GM18507 (cell line): ENCODE measurements at regions not wholly inside any gene's neighbourhood (a gene's known extent, or its start where the extent isn't known, plus 50 kb on each side); places are given as distances from the start of the nearest gene placed in this dataset.

Experiments
- DNase-seq: peaks from one replicate; pipeline ENCODE4 v3.0.0; 2011; ENCODE audit warnings: low read depth; ENCODE audit not compliant: insufficient read length; ENCODE audit errors: extremely low spot score
- FAIRE-seq: peaks from 2 replicates; lab custom pipeline; 2011; peaks lifted over from hg19 to GRCh38; lab: Jason Lieb, UNC

DNA sequence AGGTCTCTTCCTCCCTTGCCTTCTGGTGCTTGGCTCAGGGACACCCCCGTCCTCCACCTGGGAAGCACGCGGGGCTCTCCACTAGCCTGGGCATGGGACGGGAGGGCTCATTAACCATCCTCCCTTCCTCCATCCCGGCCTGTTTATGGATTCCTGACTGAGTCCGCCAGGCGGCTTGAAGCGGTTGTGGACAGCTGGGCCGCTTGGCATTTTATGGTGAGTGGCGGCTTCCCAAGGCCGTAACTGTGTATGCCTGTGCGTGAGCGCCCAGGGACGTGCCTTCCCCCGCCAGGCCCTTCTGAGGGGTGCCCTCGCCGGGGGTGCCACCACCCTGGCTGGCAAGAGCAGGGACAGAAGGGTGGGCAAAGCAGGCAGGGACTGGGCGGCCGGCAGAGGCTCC lies 202.8 kb downstream of the URI1 start:
- FAIRE-seq = no peak
- no peak for DNase-seq

DNA sequence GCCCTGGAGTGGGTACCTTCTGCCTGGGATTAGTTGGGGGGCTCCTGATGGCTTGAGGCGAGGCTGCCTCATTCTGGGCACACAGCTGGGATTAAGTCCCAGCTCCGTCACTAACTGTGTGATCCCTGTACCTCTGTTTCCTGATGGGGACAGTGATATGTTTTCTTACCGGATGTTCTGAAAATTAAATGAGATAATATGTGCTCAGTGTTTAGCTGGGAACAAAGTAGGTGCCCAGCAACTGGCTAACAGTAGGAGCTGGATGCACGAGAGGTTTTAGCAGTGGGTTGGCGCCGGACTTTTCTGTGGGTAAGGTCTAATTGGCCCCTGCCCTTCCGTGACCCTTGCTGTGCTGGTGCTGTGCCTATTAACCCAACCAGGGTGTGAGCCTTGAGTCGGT lies 203.4 kb downstream of the URI1 start:
- no peak for DNase-seq
- FAIRE-seq = no peak

DNA sequence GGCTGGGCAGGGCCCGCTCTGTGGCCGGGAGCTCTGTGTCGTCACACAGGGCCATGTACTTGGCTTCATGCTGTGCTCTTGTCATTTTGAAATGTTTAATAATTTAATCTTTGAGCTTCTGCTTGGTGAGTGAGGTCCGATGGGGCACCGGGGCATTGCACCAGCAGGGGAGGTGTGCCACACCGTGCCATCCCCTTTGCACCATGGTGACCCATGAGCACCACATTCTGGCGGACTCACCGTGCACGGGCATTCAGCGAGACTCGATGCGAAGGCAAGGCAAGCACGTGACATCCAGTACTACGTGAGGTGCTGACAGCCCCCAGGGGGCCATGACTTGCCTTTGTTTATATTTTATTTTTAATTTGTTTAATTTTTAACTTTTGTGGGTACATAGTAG lies 204.3 kb downstream of the URI1 start:
- FAIRE-seq (no peak), DNase-seq (no peak)

DNA sequence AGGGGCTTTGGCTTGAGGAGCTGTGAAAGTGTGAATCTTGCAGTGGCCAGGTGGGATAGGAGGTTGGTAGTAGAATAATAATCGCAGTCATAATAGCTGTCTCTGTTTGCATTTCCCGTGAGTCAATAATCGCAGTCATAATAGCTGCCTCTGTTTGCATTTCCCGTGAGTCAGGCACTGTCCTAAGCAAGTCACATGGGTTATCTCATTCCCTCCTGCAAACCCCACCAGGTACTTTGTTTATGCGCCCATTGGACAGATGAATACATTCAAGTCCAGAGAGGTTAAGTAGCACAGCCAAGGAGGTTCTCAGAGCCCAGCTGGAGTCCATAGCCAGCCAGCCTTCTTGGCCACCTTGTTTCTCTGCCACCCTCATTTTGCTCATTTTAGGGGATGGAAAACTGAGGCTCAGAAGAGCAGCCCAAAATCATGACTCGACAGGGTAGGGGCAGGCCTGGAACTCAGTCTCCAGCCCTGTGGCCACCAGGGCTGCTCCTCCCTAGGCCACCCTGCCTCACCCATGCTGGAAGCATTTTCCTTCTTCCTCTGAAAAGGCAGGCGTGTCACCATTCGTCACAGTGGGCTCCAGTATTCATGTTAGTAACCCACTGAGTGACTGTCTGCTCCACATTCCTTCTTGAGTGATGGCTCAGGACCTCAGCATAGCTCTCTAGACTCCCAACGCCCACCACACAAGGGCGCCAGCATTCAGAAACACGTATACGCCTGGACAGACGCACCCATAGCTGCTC lies 206.2 kb downstream of the URI1 start:
- DNase-seq = no peak
- FAIRE-seq = no peak

DNA sequence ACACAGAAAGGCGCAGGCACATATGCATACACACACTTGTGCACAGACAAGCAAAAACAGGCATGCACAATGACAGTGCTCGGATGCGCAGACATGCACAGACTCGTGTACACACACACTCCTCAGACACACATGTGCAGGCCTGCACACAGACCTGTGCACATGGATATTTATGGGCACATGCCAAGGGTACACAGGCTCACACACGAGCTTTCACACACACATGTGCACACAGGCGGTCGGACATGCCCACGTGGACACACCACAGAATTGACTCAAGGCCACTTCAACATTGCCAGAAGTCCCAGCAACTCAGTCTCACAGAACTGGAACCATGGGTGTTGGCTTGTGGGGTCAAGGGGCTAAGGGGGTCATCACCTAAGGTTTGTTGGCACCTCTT lies 206.8 kb downstream of the URI1 start:
- DNase-seq = no peak
- FAIRE-seq = no peak

DNA sequence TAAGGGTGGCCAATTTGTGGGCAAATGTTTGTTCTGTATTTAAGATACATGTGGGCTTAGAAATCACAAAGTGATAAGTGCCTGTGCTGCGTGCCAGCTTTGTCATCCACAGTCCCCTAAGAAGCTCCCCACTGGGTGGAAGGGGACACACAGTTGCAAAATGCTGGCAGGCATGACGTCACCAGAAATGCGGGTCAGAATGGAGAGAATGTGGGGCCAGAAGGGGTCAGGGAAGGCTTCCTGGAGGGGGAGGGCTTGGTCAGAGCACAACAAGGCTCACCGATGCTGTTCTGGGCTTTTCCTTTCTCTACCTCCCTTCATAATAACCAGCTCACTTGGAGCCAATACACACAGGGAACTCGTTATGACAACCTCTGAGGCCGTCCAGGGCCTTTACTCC lies 207.3 kb downstream of the URI1 start:
- no peak for FAIRE-seq
- no peak for DNase-seq

DNA sequence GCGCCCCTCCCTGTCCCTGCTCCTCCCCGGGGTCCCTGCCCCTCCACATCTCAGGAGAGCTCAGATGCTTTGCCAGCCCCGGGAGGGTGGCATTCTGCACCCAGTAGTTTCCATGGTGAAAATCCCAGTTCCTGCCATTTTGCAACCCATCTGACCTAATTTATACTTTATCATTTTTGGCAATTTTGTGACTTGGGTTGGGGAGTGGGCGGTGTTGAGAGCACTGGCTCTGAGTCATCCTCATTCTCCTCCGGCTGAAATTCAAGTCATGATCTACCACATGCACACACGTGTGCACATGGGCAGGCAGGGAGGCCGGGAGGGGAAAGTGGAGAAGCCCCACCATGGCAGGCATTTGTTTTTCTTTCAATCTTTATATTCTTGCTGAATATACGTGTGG lies 208.6 kb downstream of the URI1 start:
- no peak for FAIRE-seq

DNA sequence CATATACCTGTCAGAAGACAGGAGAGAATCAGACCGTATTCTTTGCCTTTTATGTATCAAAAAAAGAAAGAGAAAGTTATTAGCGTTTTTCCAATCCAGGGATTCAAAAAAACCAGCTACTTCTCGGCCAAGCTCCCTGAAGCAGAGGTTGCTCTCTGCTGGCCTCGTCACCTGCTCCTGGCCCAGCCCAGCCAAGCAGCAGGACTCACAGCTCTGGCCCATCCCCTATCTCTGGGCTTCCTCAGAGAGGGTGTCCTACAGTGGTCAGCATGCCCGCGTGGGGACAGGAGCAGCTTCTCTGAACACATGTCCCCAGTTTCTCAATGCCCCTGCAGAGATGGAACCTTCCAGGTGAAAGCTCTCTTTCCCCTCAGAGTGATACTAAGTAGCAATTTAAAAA lies 209.0 kb downstream of the URI1 start:
- no peak for DNase-seq
- no peak for FAIRE-seq

More for the DNA sequence above, 208.6 kb downstream of the URI1 start:
- no peak for DNase-seq

DNA sequence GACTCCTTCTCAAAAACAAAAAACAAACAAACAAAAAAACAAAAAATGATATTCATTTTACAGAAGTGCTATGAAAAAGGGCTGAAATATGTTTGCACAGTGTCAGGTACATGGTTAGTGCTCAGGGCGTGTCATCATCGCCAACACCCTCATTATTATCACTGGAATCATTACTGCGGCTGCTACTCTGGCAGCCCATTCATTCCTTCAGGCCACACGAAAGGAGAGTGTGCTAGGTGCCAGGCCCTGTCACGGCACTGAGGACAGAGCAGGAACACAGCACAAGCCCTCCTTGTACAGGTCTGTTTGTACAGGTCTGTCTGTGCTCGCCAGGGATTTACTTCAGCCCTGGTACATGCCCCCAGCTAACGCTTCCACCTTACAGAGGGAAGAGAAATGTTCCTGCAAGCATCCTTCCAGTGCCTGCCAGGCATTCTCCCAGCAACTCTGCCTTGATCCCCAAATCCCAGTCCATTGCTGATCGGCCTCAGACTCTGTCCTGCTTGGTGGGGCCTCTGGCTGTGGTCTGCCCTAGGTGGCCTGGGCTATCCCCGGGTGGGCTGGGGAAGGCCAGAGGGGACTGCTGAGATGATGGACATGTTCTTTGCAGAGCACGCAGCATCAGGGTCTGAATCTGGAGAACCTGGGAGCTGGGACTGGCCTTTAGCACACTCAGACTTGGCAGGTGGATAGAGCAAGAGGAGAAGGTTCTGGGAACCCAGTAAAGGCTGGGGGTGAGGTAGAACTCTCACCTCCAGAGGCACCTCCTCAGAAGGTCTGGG lies 210.7 kb downstream of the URI1 start:
- FAIRE-seq = no peak

DNA sequence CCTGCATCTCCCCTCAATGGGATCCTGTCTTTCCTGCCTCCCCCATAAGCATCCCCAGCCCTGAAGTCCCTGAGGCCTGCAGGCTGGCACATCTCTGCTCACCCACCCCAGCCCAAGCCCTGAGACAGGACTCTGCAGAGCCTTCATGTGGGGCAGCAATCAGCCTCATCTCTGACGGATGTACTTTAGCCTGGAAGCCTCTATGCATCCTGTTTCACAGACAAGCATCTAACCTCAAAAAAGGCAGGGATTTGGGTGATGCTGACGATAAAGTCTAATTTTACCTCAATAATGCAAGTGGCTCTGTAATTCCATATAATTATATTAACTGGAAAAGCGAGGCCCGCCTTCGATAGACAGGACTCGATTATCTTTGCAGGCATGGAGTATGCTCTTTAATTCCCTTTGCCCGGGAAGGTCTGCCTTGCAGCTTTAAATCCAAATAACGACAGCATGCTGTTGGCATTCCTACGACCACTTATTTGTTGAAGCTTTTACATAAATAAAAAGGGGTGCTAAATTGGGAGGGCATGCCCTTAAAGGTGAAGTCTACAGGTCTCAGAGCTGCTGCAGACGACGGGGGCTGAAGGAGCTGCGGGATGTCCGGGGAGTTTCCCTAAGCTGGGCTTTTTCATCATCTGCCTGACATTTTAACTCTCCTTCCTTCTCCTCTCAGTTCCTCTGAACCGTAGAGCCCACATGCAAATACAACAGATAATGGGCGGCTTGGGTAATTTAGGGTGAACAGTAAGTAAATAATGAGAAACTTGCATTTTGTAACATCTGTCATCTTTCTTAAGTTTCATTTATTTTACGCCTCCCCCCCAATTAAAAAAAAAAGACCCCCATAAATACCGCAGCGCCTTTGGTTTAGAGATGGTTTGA lies 211.5 kb downstream of the URI1 start:
- peak; percentile 85 for FAIRE-seq
- DNase-seq = peak; percentile 9

More for the DNA sequence above, 210.7 kb downstream of the URI1 start:
- no peak for DNase-seq

DNA sequence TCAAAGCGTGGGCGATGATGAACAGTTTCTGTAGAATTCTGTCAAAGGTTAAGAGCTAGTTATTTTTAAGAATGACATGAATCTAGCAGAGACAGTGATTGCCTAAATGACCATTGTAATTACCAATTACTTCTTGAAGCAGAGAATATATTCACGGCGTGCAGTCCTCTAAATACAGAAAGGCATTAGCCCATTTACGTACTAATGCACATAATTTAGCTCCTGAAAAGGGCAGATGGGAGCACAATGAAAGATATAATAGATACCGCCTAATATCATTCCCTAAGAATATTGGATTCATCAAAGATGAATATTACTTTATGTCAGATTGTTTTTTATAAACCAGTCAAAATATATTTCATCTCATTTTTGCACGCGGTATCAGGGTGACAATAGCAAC lies 212.4 kb downstream of the URI1 start:
- no peak for FAIRE-seq

DNA sequence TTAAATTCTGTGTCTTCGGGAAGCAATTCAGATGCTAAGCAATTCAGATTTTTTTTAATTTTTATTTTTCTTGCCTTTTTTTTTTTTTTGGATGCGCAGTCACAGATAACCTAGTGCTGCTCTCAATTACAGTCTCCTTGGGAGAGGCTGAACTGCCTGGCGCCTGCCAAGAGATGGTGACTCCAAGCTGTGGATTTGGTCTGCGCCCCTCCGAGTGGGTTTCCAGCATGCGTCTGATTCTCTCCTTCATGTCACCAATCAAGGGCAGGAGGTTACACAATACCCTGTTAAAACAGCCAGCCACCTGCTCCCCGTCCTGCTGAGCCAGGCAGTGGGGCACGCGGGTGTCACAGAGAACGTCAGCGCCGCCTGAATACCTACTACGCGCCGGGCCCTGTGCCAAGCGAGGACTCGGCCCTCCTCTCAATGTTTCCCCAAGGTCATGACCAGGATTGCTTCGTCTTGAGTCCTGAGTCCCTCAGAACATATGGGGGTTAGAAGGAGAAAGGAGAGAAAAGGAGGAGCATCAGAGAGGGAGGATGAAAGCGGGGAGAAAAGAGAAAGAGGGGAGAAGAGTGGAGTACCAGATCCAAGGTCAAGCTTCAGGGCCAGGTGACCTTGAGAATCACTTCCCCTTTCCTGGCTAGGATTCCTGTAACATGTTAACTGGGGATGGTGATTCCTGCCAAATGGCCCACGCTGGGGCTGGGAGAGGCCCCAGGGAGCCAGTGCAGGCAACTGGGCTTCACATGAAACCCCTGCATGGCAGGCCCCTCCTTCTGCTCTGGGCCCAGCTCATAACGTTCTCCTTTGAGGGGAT lies 213.6 kb downstream of the URI1 start:
- no peak for FAIRE-seq
- DNase-seq = no peak

More for the DNA sequence above, 212.4 kb downstream of the URI1 start:
- no peak for DNase-seq

DNA sequence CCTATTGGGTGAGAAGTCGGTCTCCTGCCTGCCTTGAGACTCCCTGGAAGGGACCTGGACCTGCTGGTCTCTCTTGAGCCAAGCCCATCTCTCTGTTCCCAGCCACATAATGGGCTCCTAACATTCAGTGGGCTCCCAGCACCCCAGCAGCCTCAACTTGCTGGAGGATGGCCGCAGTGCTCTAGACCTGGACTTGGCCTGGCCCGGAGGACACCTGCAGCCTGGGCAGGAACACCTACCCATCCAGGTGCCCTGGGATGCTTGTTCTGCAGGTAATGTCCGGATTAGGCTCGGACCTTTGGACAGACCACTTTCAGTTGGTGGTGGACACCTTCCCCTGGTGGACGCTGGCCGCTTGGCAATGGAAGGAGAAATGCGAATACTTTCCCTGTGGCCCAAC lies 214.6 kb downstream of the URI1 start:
- DNase-seq (no peak), FAIRE-seq (no peak)

DNA sequence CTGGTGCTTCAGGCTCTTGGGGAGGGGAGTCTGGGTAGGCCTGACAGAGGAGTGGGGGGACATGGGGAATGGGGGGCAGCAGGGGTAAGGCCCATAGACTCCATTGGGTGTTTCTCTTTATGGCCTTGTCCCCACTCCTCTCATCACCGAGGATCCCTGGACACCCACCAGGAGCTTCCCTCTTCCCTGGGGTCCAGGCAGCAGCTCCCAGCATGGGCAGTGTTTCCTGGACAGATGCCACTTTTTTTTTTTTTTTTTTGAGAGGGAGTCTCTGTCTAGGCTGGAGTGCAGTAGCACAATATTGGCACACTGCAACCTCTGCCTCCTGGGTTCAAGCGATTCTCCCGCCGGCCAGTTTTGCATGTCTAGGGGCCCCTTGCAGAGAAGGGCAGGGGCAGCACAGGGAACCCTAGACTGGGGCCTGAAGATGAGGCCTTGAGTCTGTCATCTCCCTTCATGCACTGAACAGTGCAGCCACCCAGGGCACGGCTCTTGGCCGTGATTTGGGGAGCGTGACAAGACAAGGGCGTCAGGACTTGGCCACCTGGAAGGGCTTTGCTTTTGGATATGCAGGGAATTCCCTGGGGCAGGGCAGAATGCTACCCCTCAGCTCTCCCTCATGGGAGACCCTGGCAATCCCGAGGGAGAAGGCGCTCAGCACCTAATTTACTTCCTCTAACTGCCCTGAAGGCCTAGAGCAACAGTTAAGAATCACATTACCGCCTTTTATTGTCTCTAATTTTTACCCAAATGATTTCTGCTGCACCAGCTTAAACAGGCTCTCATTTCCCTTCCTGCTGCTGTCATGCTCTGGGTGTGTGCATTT lies 213.9 kb upstream of the ZNF536 start:
- DNase-seq (no peak), FAIRE-seq (no peak)

DNA sequence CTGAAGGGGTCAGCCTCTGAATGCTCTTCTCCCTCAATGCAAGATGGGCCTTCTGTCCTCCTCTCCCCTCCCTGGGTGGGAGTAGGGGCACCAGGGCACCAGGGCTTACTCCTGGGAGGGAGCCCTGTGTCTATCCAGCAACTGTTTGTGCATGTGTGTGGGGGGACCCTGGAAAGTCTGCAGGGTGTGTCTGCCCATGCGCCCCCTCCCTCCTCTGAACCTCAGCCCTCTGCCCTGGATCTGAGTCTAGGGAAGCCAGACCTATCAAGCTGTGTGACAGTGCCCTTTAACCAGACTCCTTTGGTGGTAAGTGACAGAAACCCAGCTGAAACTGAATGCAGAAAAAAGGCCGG lies 213.3 kb upstream of the ZNF536 start:
- DNase-seq = no peak
- no peak for FAIRE-seq

DNA sequence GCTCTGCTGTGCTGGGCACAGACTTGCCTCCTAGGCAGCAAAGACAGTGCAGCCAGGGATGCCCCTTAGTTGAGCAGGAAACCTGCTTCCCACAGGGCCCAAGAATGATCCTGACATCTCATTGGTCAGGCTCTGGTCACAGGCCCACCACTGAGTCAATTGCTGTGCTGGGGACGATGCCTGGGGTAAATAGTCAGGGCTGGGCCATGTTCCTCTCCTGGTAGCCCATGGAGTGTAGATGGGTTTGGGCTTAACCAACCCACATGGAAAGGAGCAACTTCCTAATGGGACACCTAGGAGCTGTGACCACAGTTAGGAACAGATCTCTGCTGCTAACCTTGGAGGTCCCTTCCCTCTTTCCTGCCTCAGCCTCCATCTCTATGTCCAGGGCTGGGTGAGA lies 212.5 kb upstream of the ZNF536 start:
- no peak for DNase-seq
- FAIRE-seq = no peak

DNA sequence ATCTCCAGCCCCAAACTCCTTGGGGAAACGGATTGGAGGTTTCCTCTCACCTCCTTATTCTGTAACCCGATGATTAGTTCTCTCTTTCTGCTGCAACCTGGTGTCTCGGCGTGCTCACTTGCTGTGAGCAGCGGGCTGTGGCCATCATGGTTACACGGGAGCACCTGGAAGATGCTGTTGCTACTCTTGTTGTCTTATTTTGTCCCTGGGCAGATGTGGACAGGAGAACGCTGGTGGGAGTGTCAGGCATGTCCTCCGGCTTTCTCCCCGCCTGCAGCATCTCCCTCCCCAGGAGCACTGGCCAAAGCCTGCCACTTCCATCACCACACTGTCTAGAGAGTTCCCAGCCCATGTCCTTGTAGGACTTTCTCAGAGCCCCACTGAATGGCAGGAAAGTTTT lies 211.8 kb upstream of the ZNF536 start:
- FAIRE-seq (no peak), DNase-seq (no peak)

DNA sequence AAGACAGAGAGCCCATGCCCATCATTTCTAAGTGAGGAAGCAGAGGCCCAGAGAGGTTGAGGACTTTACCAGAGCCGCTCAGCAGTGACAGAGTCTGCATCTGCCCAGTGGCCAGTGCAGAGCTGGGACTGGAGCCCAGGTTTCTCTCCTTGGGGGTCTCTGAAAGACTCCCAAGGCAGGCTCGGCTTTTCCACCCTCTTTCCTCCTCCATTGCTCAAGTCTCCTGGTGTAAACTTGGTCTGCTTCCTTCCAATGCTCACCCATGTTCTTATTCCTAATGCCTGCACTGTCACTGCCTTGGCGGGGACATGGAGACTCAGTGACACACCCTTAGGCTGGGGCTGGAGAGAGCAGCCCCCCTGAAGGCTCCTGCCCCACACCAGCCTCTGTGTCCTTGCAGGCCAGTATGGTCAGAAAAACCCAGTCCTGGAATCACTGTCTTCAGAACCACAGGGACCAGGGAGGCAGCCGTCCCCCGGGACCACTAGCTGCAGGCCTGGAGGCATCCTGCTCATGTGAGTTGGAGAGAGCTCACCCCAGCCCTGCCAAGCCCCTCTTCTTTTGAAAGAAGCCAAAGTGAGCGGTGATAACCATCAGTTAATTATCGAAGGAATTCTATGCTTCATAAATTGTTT lies 211.0 kb upstream of the ZNF536 start:
- FAIRE-seq = no peak
- no peak for DNase-seq
